Lung microvascular endothelial cell (primary cell): ENCODE measurements at regions not wholly inside any gene's neighbourhood (a gene's known extent, or its start where the extent isn't known, plus 50 kb on each side); places are given as distances from the start of the nearest gene placed in this dataset.
A peak's percentile ranks its signal among the peaks of the same experiment; 100 is the strongest.

Source experiments
- DNase-seq, 2 donors: peaks; one replicate each; pipeline versions ENCODE4 v3.0.0 to v3.0.0-alpha.2; 2010; ENCODE audit warnings: low read depth in 2 of 2

DNA sequence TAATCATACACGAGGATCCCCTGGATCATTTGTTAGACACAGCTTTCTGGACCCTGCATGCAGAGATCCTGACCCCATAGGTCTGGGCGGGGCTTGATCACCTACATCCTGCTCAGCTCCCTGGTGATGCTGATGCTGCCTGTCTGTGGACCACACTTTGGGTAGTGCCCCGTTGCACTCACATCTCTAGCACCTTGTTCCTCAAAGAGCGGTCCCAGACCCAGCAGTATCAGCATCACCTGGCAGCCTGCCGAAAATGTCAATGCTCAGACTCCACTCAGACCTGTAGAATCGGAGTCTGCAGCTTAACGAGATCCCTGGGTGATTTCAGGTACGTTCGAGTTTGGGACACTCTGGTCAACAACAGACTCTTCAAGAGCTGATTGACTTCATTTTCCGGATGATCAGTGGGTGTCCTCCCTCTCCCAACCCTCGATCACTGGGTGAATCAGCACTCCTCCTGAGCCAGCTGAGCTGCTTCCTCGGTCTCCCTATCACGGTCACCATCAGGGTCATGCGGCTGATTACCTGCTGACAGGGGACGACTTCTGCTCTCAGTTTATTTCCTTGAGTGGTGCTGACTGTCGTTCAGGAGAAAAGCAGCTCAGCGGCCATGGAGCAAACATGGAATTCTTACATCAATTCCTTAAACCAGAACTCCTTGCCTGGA, 150.6 kb upstream of the RAB12 start:
- no peak for DNase-seq

DNA sequence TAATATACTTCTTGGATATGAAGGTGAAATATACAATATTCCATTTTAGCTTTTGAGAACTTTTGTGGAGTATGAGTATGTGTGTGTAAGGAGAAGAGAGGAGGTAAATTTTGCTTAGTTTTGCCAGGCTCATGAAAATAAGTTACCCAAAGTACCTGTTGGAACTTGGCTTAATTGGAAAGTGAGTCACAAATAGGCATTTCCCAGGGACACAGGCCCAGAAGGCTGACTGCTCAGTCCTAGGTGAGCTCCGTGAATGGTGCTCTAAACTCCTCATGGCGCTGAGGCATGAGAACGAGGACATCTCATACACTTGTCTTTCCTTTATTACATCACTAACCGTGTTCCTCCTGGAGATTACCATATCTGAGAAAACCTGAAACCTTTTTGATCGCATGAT, 148.5 kb upstream of the RAB12 start:
- DNase-seq = no peak

DNA sequence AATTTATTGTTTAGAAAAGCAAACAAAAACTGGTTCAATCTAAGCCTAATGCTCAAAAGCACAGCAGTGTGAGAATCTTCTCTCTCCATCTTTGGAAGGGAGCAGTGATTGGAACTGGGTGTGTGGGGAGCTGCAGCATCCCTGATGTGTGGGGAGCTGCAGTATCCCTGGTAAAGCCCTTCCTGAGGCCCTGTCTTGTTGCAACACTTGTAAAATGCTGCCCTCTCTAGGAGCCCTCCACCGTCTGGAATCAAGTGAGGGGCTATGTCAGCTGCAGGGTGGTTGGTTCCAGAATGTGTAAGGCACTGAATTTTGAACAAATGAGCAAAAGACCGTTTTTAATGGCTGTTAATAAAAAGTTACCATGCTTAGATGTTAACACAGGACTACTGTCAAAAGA, 147.7 kb upstream of the RAB12 start:
- DNase-seq = no peak

DNA sequence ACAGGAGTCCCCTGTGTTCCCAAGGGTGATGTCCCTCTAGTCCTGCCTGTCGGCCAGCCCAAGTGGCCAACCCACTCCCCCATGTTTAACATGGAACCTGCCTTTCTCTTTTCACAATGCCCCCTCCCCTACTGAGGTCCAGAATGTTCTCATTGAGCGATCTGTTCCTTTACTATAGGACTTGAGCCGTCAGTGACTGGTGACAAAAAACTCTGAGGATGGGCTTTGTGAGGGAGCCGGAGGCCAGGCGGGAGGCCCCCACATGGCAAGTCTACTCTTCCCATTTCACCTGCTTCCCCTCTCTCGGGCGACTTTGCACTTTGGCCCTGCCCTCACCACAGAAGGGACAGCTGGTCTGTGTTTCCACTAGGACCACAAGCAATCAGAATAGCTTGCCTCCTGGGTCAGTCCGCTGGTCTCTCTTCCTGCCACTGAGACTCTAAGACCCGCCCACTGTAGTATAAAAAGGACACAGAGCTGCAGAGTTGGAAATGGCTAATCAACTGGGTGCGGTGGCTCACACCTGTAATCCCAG, 146.5 kb upstream of the RAB12 start:
- no peak for DNase-seq

DNA sequence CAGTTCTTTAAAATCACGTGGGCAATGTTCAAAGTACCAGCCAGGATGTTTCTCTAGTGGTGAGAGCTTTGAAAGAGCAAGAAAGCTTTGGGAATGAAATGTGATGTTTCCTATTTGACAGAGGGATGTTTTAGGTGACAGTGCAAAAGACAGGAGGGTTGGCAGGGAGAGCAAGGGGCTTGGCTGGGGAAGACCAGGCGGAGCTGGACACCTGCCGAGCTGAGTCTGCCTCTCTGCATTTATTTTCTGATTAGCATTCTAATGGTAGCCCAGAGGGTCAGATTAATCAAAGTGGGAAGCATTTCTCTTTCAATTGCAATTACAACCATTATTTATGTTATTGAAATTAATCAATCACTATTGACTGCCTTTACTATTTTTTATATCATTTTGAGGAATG, 145.4 kb upstream of the RAB12 start:
- no peak for DNase-seq

DNA sequence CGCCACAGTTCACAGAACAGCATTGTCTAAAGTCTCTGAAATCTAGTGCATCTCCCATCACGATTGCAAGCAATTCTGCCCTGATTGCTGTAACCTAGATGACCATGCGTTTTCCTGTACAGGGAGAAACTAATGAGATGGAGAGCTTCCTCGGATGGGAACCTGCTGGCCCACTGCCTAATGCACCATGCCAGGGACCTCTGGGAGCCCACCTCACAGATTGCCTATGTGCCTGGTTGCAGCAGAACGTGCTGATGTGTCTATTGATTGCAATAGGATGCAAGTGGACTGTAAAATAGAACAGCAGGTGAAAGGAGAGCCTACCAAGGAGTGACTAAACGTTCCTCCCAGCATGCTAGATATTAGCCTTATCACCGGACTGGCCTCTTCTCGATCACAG, 141.0 kb upstream of the RAB12 start:
- DNase-seq = no peak

DNA sequence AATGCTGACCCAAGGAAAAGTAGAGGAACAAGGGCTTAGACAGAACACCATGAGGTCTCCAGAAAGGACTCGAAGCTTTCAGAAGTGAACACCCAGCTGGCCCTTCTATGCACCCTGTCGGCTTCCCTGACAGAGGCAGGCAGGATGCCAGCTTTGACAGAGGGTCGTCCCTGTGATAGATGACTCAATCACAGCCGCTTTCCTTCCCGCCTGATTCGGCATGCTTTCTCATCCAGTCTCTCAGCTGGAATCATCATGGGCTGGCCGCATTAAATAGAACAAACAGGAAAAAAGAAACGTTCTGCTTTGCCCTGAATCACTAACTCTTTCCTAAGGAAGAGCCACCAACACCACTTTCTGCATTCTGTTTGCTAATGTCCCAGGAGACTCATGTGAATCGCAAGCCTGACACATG, 140.3 kb upstream of the RAB12 start:
- DNase-seq = peak; percentile 64 to 85

DNA sequence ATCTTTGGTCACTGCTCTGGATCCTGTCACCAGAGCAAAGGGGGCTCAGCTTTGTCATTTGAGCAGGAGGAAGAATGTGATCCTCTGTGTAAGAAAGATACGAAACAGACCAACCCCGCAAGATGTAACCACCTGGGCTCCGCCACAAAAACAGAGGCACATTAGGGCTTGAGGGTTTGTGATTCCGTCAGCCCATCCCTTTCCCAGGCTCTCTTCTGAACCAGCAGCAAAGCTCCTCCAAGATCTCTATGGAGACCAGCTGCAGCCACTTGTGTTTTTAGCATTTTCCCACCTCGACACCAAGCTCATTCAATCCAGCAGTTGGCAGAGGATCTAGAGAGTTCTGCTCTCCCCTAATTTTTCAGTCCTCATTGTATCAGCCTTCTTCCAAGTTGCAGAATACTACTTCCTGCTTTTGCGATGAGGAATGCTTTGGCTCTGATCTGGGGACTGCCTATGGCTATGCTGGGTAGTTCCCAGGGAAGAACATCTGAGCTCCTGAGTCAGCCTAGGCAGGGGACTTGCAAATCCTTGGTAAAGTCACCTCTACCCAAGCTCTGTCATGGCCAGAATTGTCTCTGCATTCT, 139.6 kb upstream of the RAB12 start:
- DNase-seq = peak in 1 of 2 donors; percentile 64

DNA sequence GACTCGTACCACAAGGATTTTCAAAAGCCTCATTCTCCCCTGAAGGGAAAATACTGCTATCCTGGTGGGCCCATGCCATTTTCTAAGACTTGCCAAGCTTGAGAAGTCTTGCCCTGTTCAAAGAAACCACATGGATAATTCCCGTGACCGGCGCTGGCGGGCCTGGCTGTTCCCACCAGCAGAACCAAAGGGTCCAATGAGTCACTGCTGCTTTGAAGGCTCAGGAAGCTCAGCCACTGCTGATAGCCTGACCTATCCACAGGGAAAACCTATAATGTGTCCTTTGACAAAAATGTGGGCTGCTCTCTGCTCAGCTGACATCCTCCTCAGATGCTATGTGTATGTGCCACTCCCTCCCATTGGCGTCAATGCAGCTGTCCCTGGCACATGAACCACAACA, 137.9 kb upstream of the RAB12 start:
- peak; percentile 41 to 51 for DNase-seq

DNA sequence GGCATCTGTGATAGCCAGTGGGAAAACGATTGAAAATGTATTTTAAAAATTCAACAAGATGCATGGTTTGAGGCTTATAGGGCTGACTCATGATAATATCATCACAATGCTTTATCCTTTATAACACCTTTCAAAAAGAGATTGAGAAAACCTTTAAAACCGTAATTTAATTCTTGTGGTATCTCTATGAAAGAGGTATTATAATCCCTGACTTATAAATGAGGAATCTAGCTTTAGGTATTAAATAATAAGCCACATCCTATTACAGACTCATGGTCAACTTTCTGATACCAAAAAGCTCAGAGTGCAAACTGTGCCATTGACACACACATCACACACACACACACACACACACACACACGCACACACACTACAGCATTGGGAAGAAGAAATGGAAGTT, 134.6 kb upstream of the RAB12 start:
- DNase-seq = no peak

DNA sequence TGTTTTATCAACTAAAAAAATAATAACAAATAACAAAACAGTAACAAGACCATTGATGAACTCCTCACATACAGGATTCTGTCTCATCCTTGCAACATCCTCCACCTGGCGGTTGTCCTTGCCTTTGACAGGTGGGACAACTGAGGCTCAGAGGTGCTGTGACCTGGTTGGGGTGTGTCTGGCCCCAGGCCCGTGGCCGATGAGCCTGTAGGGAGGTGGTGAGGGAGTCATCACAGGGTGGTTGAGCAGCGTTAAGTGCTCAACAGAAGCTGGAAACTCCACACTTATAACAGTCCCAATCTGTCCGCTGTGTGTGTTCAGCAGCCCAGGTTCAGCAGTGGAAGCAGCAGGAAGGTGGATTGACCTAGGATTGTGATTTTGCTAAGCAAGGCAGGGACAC, 131.6 kb upstream of the RAB12 start:
- DNase-seq = no peak

DNA sequence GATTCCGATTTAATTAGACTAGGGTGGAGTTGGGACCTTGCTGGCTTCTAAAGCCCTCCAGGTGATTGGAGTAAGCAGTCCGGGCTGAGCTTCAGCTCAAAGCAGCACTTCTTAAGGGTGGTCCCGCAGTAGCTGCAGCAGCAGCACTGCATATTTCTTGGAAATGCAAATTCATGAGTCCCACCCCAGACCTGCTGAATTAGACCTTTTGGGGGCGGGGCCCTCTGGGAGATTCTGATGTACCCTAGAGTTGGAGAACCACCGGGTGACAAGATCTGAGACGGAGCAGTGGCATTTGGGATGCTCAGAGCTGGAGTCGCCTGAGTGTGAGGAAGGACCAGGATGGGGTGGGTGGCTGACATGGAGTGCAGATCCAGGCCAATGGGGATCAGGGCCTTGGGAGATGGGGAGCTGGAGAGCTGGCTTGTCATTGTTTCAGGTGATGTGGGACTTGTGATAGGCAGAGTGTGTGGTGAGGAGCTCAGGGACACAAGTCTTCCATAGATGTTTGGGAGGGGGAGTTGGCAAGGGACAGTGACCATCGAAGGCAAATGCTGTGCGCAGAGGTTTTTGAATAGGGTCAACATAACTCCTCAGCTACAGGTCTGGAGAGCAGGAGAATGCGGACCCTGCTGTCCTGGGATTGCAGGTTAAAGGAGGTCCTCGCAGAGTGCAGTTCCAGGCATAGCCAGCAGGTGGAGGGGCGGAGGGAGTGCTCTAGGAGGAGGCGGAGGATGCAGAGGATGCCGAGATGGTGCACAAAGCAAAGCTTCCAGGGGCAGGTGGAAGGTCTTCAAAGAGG, 130.9 kb upstream of the RAB12 start:
- peak; percentile 61 to 65 for DNase-seq

DNA sequence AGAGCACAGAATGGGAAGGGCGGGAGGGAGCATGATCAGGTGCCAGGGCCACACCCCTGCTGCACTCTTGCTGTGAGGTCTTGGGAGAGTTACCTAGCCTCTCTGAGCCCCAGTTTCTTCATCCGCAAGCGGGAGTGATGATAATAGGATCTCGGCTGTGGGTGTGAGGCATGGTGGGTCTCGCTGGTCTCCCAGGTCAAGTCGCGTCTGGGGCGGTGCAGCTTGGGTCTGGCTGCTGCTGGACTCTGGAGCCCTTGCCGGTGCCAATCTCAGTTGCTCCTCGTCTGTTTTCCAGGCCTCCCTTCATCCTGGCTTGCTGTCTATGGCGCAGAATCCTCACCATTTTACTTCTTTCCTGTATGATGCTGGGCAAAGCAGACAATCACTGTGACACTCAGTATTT, 130.3 kb upstream of the RAB12 start:
- no peak for DNase-seq

DNA sequence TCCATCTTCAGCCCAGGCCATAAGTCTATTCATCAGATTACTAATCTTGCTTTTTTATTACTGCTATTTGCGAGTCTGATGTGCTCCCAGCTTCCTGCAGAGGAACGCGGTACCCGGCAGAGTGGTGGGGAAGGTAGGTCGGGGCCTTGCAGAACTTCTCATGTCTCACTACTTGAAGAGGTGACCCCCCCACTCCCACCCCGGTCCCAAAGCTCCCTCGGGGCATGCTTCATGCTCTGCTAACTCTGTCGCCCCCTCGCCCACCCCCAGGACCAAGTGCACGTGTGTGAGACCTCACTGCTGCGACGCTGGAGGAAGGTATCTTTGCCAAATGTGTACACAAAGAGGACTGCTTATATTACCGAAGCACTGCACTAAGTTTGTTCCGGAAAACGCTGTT, 129.4 kb upstream of the RAB12 start:
- DNase-seq = no peak

DNA sequence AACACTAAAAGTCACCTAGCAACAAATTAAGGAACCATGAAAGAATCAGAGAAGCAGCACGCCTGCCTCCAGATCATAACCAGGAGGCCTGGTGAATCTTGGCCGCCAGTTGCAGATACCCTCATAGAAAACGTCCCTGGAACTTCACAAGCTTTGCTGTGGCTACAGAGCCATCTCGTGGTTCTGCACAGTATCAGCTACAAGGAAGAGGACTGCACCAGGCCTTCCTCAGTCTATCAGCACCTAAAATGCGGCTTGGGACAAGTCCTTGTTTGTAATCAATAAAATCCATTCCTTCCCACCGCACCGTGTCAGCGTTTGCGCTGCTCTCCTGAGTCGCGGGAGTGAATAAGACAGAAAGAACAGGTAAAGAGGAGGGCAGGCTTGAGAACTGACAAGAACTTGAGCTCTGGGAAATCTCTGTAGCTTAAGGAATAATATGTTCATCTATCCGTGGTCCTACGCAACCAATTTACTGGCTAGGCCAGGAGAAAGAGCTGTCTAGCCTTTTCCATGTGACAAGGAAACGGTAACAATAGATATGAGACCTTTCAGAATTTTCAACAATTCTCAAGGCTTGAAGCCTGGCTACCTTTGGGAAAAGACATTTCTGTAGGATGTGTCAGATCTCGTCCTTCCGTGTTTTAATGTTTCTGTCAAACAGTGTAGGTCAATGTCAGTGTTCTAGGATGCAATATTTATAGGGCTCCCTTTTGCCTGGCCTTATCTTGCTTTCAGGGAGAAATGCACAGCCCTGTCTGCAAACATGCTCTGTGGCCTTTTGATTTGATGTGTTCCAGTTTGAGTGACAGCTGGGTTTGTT, 128.5 kb upstream of the RAB12 start:
- DNase-seq = peak; percentile 74 to 77

DNA sequence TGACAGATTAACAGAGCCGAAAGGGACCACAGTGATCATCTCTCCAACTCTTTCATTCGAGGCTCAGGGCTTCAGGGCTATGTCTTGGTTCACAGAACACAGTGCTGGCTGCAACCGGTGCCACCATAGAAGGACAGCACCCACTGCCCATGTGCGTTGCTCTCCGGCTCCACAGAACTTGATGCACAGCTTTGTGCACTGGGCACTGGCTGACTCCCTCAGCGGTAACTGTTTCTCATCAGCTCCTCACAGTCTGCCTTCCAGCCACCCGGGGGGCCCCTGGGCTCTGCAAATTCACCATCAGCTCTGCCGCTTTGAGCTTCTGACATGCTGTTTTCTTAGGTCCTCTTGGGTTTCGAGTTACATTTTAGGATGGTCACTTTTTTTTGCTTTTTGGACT, 124.3 kb upstream of the RAB12 start:
- DNase-seq = no peak

DNA sequence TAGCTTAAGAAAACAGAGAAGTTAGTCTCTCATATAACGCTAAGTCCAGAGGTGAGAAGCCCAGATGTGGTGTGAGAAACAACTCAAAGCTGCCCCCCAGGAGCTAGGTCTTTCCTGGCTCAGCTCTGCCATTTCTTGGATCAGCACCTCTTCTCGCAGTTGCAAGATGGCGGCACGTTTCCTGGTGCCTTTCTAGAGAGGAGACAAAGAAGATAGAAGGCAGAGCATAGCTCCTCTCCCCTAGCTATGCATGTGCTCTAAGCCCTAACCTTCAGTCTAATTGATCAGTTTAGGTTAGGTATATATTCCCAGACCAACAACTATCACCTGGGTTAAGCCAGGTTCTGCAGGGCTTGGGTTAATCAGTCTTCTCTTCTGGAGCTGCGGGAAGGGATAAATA, 119.5 kb upstream of the RAB12 start:
- no peak for DNase-seq

DNA sequence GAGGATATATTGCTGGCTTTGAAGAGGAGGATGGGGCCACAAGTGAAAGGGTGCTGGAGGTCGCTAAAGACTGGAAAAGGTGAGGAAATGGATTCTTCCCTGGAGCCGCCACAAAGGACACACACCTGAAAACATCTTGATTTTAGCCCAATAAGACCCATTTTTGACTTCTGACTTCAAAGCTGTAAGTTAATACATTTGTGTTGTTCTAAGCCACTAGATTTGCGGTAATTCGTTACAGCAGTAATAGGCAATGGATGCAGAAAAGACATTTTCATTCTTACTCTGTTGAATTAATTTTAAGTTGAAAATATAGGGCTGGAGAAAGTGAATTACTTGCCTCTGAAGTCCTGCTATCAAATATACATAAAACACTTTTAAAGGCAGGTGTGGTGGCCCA, 117.7 kb upstream of the RAB12 start:
- no peak for DNase-seq

DNA sequence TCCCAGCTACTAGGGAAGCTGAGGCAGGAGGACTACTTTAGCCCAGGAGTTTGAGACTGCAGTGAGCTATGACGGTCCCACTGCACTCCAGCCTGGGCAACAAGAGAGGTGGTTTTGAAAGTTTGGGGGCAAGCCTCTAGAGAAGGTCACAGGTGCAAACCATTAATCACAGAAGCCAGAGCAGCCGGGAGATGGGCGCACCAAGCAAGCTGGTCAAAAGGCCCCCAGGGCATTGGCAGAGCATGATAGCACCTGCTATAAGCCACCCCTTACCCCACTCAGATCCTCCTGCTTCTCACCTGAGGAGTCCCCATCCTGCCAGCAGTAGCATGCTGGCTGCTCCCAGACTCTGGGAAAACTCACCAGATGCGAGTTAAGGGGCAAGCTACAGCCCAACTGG, 116.1 kb upstream of the RAB12 start:
- DNase-seq = no peak

DNA sequence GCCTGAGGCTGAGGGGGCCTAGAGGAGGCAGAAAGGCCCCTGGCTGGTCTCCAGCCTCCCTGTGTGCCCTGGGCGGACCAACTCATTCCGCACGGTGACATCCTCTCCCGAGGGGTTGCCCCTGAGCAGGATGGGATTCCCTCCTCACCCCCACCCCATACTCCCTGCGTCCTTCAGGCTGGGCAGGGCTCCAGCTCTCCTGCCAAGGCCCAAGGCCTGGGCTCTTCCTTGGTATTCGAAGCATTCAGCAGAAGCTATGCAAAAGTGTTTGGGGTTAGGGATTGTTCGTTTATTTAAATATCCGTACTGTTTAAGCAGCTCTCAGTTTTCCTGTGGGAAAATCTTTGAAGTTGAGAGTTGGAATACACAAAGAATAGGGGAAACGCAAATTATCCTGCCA, 113.1 kb upstream of the RAB12 start:
- no peak for DNase-seq

DNA sequence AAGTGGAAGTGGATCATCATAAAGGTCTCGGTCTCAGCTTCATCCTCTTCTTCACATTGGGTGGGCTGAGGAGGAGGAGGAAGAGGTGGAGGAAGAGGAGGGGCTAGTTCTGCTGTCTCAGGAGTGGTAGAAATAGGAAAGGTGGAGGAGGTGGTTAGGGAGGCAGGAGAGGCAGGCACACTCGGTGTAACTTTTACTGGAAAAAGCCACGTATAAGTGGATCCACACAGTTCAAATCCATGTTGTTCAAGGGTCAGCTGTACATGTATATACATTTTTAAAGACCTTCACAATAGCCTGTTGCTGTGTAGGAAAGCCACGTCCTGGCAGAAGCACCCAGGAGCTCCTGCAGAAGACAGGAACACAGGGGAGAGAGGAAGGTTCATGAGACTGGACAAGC, 110.3 kb upstream of the RAB12 start:
- DNase-seq = no peak
